ENCODE measurements at regions not wholly inside any gene's neighbourhood (a gene's known extent, or its start where the extent isn't known, plus 50 kb on each side); places are given as distances from the start of the nearest gene placed in this dataset.

- Histone ChIP-seq H2AFZ (no peak overlapping the region), H3K9me3 (ENCODE audit: low read depth) (no peaks in the 10 kb centered on the region), H3K9me2 (replicated peaks; ENCODE audit: insufficient read depth) (no peaks in the 10 kb centered on the region), H3K36me3 (replicated peaks; ENCODE audit: insufficient read depth, low read depth) (no peaks in the 10 kb centered on the region), H3K4me2 (no peak overlapping the region), H3K27ac (no peak overlapping the region), H3K27me3 (no peaks in the 10 kb centered on the region), H4K20me1 (ENCODE audit: insufficient read depth, poor library complexity, severe bottlenecking) (no peaks in the 10 kb centered on the region), H3K4me3 (no peak overlapping the region), H3K4me1 (ENCODE audit: insufficient read depth) (no peaks in the 10 kb centered on the region), H3K79me2 (no peaks in the 10 kb centered on the region)
- WGBS (ENCODE audit: low lambda C conversion rate, missing lambda C conversion rate) = 95% methylated on average over 4 of the region's 4 CpGs
- TF ChIP-seq EZH2phosphoT487 (IDR thresholded peaks at IDR 0.05; ENCODE audit: low read depth, severe bottlenecking, unreplicated experiment) (no peak), CTCF (IDR thresholded peaks at IDR 0.05; ENCODE audit: poor library complexity) (no peak)
- no peak for DNase-seq (ENCODE audit: low spot score)
These were observed 55.3 kb upstream of the NRBF2 start for GRCh38 chr10:63077800-63078199.

- no peaks in the 10 kb centered on the region for H3K9me3 ChIP-seq (ENCODE audit: low read depth)
- no peak overlapping the region for H3K4me2 ChIP-seq
- no peak overlapping the region for H2AFZ ChIP-seq
- peaks cover 3% of the 10 kb centered on the region for H3K27me3 ChIP-seq
- H3K4me1 ChIP-seq (ENCODE audit: insufficient read depth) = no peaks in the 10 kb centered on the region
- 90% methylated on average over 11 of the region's 11 CpGs for WGBS (ENCODE audit: low lambda C conversion rate, missing lambda C conversion rate)
- no peaks in the 10 kb centered on the region for H3K9me2 ChIP-seq (replicated peaks; ENCODE audit: insufficient read depth)
- H4K20me1 ChIP-seq (ENCODE audit: insufficient read depth, poor library complexity, severe bottlenecking) = no peaks in the 10 kb centered on the region
- TF ChIP-seq CTCF (IDR thresholded peaks at IDR 0.05; ENCODE audit: poor library complexity) (no peak), EZH2phosphoT487 (IDR thresholded peaks at IDR 0.05; ENCODE audit: low read depth, severe bottlenecking, unreplicated experiment) (no peak), EZH2 (IDR thresholded peaks at IDR 0.05; ENCODE audit: borderline replicate concordance) (no peak)
- H3K27ac ChIP-seq = no peak overlapping the region
- H3K36me3 ChIP-seq (replicated peaks; ENCODE audit: insufficient read depth, low read depth) = no peaks in the 10 kb centered on the region
- H3K79me2 ChIP-seq = no peaks in the 10 kb centered on the region
- no peak overlapping the region for H3K4me3 ChIP-seq
- no peak for DNase-seq (ENCODE audit: low spot score)
These were observed 60.2 kb upstream of the NRBF2 start for GRCh38 chr10:63072951-63073350.

GRCh38 chr10:63071145-63071544 is 62.0 kb upstream of the NRBF2 start:
- Histone ChIP-seq H3K4me3 (no peak overlapping the region), H3K9me3 (ENCODE audit: low read depth) (no peaks in the 10 kb centered on the region), H3K27ac (no peak overlapping the region), H2AFZ (no peak overlapping the region), H3K79me2 (no peaks in the 10 kb centered on the region), H3K4me1 (ENCODE audit: insufficient read depth) (no peaks in the 10 kb centered on the region), H3K36me3 (replicated peaks; ENCODE audit: insufficient read depth, low read depth) (no peaks in the 10 kb centered on the region), H4K20me1 (ENCODE audit: insufficient read depth, poor library complexity, severe bottlenecking) (no peaks in the 10 kb centered on the region), H3K9me2 (replicated peaks; ENCODE audit: insufficient read depth) (no peaks in the 10 kb centered on the region), H3K27me3 (peaks cover 3% of the 10 kb centered on the region), H3K4me2 (no peak overlapping the region)
- WGBS (ENCODE audit: low lambda C conversion rate, missing lambda C conversion rate) = 91% methylated on average over 11 of the region's 11 CpGs
- TF ChIP-seq EZH2 (IDR thresholded peaks at IDR 0.05; ENCODE audit: borderline replicate concordance) (no peak), CTCF (IDR thresholded peaks at IDR 0.05; ENCODE audit: poor library complexity) (no peak), EZH2phosphoT487 (IDR thresholded peaks at IDR 0.05; ENCODE audit: low read depth, severe bottlenecking, unreplicated experiment) (no peak)
- DNase-seq (ENCODE audit: low spot score) = no peak

GRCh38 chr10:63069318-63069717 is 63.8 kb upstream of the NRBF2 start:
- H3K27me3 ChIP-seq = peaks cover 3% of the 10 kb centered on the region
- no peak overlapping the region for H3K27ac ChIP-seq
- H3K36me3 ChIP-seq (replicated peaks; ENCODE audit: insufficient read depth, low read depth) = no peaks in the 10 kb centered on the region
- DNase-seq (ENCODE audit: low spot score) = no peak
- WGBS (ENCODE audit: low lambda C conversion rate, missing lambda C conversion rate) = 14% methylated on average over 1 of the region's 1 CpG
- no peak for TF ChIP-seq EZH2phosphoT487 (IDR thresholded peaks at IDR 0.05; ENCODE audit: low read depth, severe bottlenecking, unreplicated experiment)
- no peak for TF ChIP-seq CTCF (IDR thresholded peaks at IDR 0.05; ENCODE audit: poor library complexity)
- no peak for TF ChIP-seq EZH2 (IDR thresholded peaks at IDR 0.05; ENCODE audit: borderline replicate concordance)
- H3K9me3 ChIP-seq (ENCODE audit: low read depth) = no peaks in the 10 kb centered on the region
- H3K4me2 ChIP-seq = no peak overlapping the region
- H3K4me1 ChIP-seq (ENCODE audit: insufficient read depth) = no peaks in the 10 kb centered on the region
- H2AFZ ChIP-seq = no peak overlapping the region
- no peaks in the 10 kb centered on the region for H3K79me2 ChIP-seq
- no peaks in the 10 kb centered on the region for H3K9me2 ChIP-seq (replicated peaks; ENCODE audit: insufficient read depth)
- no peak overlapping the region for H3K4me3 ChIP-seq
- no peaks in the 10 kb centered on the region for H4K20me1 ChIP-seq (ENCODE audit: insufficient read depth, poor library complexity, severe bottlenecking)

All from hepatocyte (in vitro differentiated cells).